Mesothelial cell of epicardium (in vitro differentiated cells): ENCODE measurements at regions not wholly inside any gene's neighbourhood (a gene's known extent, or its start where the extent isn't known, plus 50 kb on each side); places are given as distances from the start of the nearest gene placed in this dataset.

Experiments
- DNase-seq, 2 experiments: peaks; one replicate each; pipeline ENCODE4 v3.0.0; 2021; ENCODE audit warnings: low spot score in 2 of 2; ENCODE audit not compliant: unreplicated experiment in 2 of 2
- H3K27ac Mint-ChIP-seq: 2 replicates; pipeline ENCODE4 v1.8.0; 2021; ENCODE audit warnings: mixed read lengths
- H3K27me3 Mint-ChIP-seq: 2 replicates; pipeline ENCODE4 v1.8.0; 2021; ENCODE audit warnings: low read depth, mixed read lengths
- H3K36me3 Mint-ChIP-seq: 2 replicates; pipeline ENCODE4 v1.8.0; 2021; ENCODE audit warnings: mixed read lengths
- H3K4me1 Mint-ChIP-seq: 2 replicates; pipeline ENCODE4 v1.8.0; 2021; ENCODE audit warnings: mixed read lengths
- H3K4me3 Mint-ChIP-seq: 2 replicates; pipeline ENCODE4 v1.8.0; 2021; ENCODE audit warnings: mild to moderate bottlenecking, moderate library complexity, mixed read lengths
- H3K9me3 Mint-ChIP-seq: 2 replicates; pipeline ENCODE4 v1.8.0; 2021; ENCODE audit warnings: mixed read lengths
- CTCF ChIP-seq: fragments of 200-600 bp; sonication (generic); IDR thresholded peaks from one replicate; pipeline ENCODE4 v1.5.0; 2021; ENCODE audit warnings: antibody characterized with exemption; ENCODE audit not compliant: unreplicated experiment

- no peaks in the 10 kb centered on the region for H3K36me3 Mint-ChIP-seq
- no peak for TF ChIP-seq CTCF
- H3K9me3 Mint-ChIP-seq, result no peaks in the 10 kb centered on the region
- H3K4me3 Mint-ChIP-seq, result no peak overlapping the region
- H3K27me3 Mint-ChIP-seq, result peaks cover 7% of the 10 kb centered on the region
- H3K4me1 Mint-ChIP-seq, result peaks cover 3% of the 10 kb centered on the region
- H3K27ac Mint-ChIP-seq, result no peak overlapping the region
- DNase-seq, result no peak
Observed at GRCh38 chr9:119998614-119999013, 581.4 kb downstream of the CDK5RAP2 start.

GRCh38 chr9:119991797-119992196 is 588.2 kb downstream of the CDK5RAP2 start:
- H3K27me3 Mint-ChIP-seq, result peaks cover 38% of the 10 kb centered on the region
- H3K9me3 Mint-ChIP-seq, result no peaks in the 10 kb centered on the region
- H3K36me3 Mint-ChIP-seq, result no peaks in the 10 kb centered on the region
- H3K27ac Mint-ChIP-seq, result no peak overlapping the region
- no peak overlapping the region for H3K4me3 Mint-ChIP-seq
- no peak for TF ChIP-seq CTCF
- no peaks in the 10 kb centered on the region for H3K4me1 Mint-ChIP-seq
- no peak for DNase-seq

GRCh38 chr9:119986713-119987112 is 593.3 kb downstream of the CDK5RAP2 start:
- Mint-ChIP-seq H3K27me3 (peaks cover 55% of the 10 kb centered on the region), H3K36me3 (no peaks in the 10 kb centered on the region), H3K9me3 (no peaks in the 10 kb centered on the region), H3K27ac (no peak overlapping the region), H3K4me3 (no peak overlapping the region), H3K4me1 (no peaks in the 10 kb centered on the region)
- no peak for DNase-seq
- TF ChIP-seq CTCF, result no peak

GRCh38 chr9:119986205-119986604 is 593.8 kb downstream of the CDK5RAP2 start:
- Mint-ChIP-seq H3K27me3 (peaks cover 57% of the 10 kb centered on the region), H3K36me3 (no peaks in the 10 kb centered on the region)
- no peak for TF ChIP-seq CTCF

GRCh38 chr9:119974026-119974425 is 604.8 kb upstream of the BRINP1 start:
- Mint-ChIP-seq H3K9me3 (no peaks in the 10 kb centered on the region), H3K27me3 (peaks cover 15% of the 10 kb centered on the region), H3K4me3 (no peak overlapping the region), H3K36me3 (no peaks in the 10 kb centered on the region), H3K27ac (no peak overlapping the region), H3K4me1 (peaks cover 10% of the 10 kb centered on the region)
- DNase-seq, result no peak
- no peak for TF ChIP-seq CTCF

More at GRCh38 chr9:119986205-119986604, 593.8 kb downstream of the CDK5RAP2 start:
- H3K27ac Mint-ChIP-seq, result no peak overlapping the region
- H3K4me1 Mint-ChIP-seq, result no peaks in the 10 kb centered on the region
- H3K4me3 Mint-ChIP-seq, result no peak overlapping the region
- no peaks in the 10 kb centered on the region for H3K9me3 Mint-ChIP-seq
- DNase-seq, result no peak
